HCT116 (cell line): ENCODE measurements at regions not wholly inside any gene's neighbourhood (a gene's known extent, or its start where the extent isn't known, plus 50 kb on each side); places are given as distances from the start of the nearest gene placed in this dataset.

Experiments
- ATAC-seq: fragments of 200-7000 bp; cut with Tn5 transposase; 2 replicates; pipeline ENCODE4 v1.9.1; 2020; ENCODE audit warnings: mild to moderate bottlenecking, moderate library complexity
- BruUV-seq: library from RNA; stranded (reverse); fragments of 400-500 nt; replicated peaks from 2 replicates; lab custom pipeline; 2021; lab: Mats Ljungman, UMichigan
- CTCF ChIA-PET: fragments of 300-600 bp; sonication (Branson Sonifier 250); formaldehyde crosslinking; loops from one replicate; lab custom pipeline; 2021; ENCODE audit warnings: antibody characterized with exemption; lab: Charles Lee
- POLR2A ChIA-PET: fragments of 300-600, 350-600 bp; sonication (Branson Sonifier 250); formaldehyde crosslinking; loops from one replicate; lab custom pipeline; 2021; ENCODE audit warnings: antibody characterized with exemption; lab: Charles Lee
- RAD21 ChIA-PET, 2 experiments: fragments of 300-600 bp; sonication (Branson Sonifier 250); formaldehyde crosslinking; loops; one replicate each; lab custom pipeline; 2023; ENCODE audit warnings: low total read pairs in 2 of 2; ENCODE audit not compliant: uncharacterized antibody in 2 of 2, unreplicated experiment in 2 of 2, low non-redundant PET in 1 of 2; lab: Charles Lee
- DNase-seq: peaks from one replicate; pipeline ENCODE4 v3.0.0-alpha.2; 2010; ENCODE audit warnings: low read depth, low spot score
- H2AFZ ChIP-seq: fragments of 200-600 bp; shearing (Covaris generic), sonication (generic); 2 replicates; pipeline ENCODE4 v1.6.1; 2017; ENCODE audit warnings: low read depth, mixed run types, mixed read lengths, antibody characterized with exemption, low read length; ENCODE audit not compliant: poor library complexity, severe bottlenecking
- H3K27ac ChIP-seq: 2 replicates; pipeline ENCODE4 v1.5.1; 2012; ENCODE audit warnings: low read depth, low read length
- H3K27me3 ChIP-seq: fragments of 200-600 bp; sonication (generic); 2 replicates; pipeline ENCODE4 v1.6.1; 2016; ENCODE audit warnings: mixed run types, low read length, mixed read lengths; ENCODE audit not compliant: insufficient read depth
- H3K36me3 ChIP-seq, 2 experiments: fragments of 200-500 bp in 1 of 2; fragments of 200-600 bp in 1 of 2; sonication (Bioruptor generic) in 1 of 2; sonication (generic) in 1 of 2; 2 replicates each; pipeline versions ENCODE4 v1.5.1 to v1.6.1; 2014 to 2016; ENCODE audit warnings: low read length in 2 of 2, inconsistent platforms in 1 of 2, mixed read lengths in 1 of 2, mixed run types in 1 of 2; ENCODE audit not compliant: insufficient read depth in 2 of 2, control insufficient read depth in 1 of 2
- H3K4me1 ChIP-seq, 2 experiments: fragments of 200-600 bp in 1 of 2; sonication (generic) in 1 of 2; 2 replicates each; pipeline versions ENCODE4 v1.5.1 to v1.6.1; 2012 to 2017; ENCODE audit warnings: low read length in 2 of 2, inconsistent platforms in 1 of 2, mild to moderate bottlenecking in 1 of 2, mixed read lengths in 1 of 2, mixed run types in 1 of 2, moderate library complexity in 1 of 2; ENCODE audit not compliant: insufficient read depth in 2 of 2, control insufficient read depth in 1 of 2
- H3K4me2 ChIP-seq: fragments of 200-600 bp; sonication (generic); 2 replicates; pipeline ENCODE4 v1.6.1; 2017; ENCODE audit warnings: mixed run types, low read length, mixed read lengths
- H3K4me3 ChIP-seq, 2 experiments: fragments of 200-600 bp in 1 of 2; sonication (generic) in 1 of 2; replicated peaks in 1 of 2; 2 replicates each; pipeline ENCODE4 v1.5.1; 2011 to 2016; ENCODE audit warnings: low read length in 2 of 2, control low read depth in 1 of 2, low read depth in 1 of 2, mild to moderate bottlenecking in 1 of 2, mixed read lengths in 1 of 2, mixed run types in 1 of 2
- H3K79me2 ChIP-seq: fragments of 200-600 bp; sonication (generic); 2 replicates; pipeline ENCODE4 v1.6.1; 2017; ENCODE audit warnings: mild to moderate bottlenecking, mixed run types, low read length, moderate library complexity, mixed read lengths; ENCODE audit not compliant: insufficient read depth
- H3K9ac ChIP-seq: fragments of 200-600 bp; sonication (generic); 2 replicates; pipeline ENCODE4 v1.6.1; 2016; ENCODE audit warnings: low read length, mixed read lengths
- H3K9me2 ChIP-seq: fragments of 200-600 bp; sonication (generic), shearing (Covaris generic); 2 replicates; pipeline ENCODE4 v1.6.1; 2017; ENCODE audit warnings: mixed run types, mild to moderate bottlenecking, moderate library complexity; ENCODE audit not compliant: insufficient read depth
- H3K9me3 ChIP-seq, 2 experiments: fragments of 200-500 bp in 1 of 2; fragments of 200-600 bp in 1 of 2; sonication (Bioruptor generic) in 1 of 2; sonication (generic) in 1 of 2; 2 replicates each; pipeline ENCODE4 v1.6.1; 2014 to 2017; ENCODE audit warnings: low read length in 2 of 2, mixed read lengths in 2 of 2, inconsistent platforms in 1 of 2, low read depth in 1 of 2, mild to moderate bottlenecking in 1 of 2, mixed run types in 1 of 2, moderate library complexity in 1 of 2; ENCODE audit not compliant: control insufficient read depth in 1 of 2, insufficient read depth in 1 of 2
- H4K20me1 ChIP-seq: fragments of 200-600 bp; sonication (generic), shearing (Covaris generic); 2 replicates; pipeline ENCODE4 v1.6.1; 2017; ENCODE audit warnings: mixed run types, mild to moderate bottlenecking, moderate library complexity; ENCODE audit not compliant: insufficient read depth
- CBX3 ChIP-seq: IDR thresholded peaks from 2 replicates; pipeline ENCODE4 v1.6.1; 2012; ENCODE audit warnings: low read depth
- CEBPB ChIP-seq: IDR thresholded peaks from 2 replicates; pipeline ENCODE4 v1.6.1; 2012; ENCODE audit warnings: low read depth
- EGR1 ChIP-seq: IDR thresholded peaks from 2 replicates; pipeline ENCODE4 v1.6.1; 2012; ENCODE audit warnings: low read depth
- FOSL1 ChIP-seq: IDR thresholded peaks from 2 replicates; pipeline ENCODE4 v1.6.1; 2012; ENCODE audit warnings: low read depth
- JUND ChIP-seq: IDR thresholded peaks from 2 replicates; pipeline ENCODE4 v1.6.1; 2012
- POLR2A ChIP-seq: IDR thresholded peaks from 2 replicates; pipeline ENCODE4 v1.7.0; 2011; ENCODE audit warnings: borderline replicate concordance; ENCODE audit not compliant: insufficient read depth, insufficient read length; ENCODE audit errors: extremely low read depth
- POLR2AphosphoS5 ChIP-seq: IDR thresholded peaks from 2 replicates; pipeline ENCODE4 v1.6.1; 2011; ENCODE audit warnings: mild to moderate bottlenecking, low read depth, low read length, moderate library complexity
- RAD21 ChIP-seq: IDR thresholded peaks from 2 replicates; pipeline ENCODE4 v1.6.1; 2012; ENCODE audit warnings: low read depth, mild to moderate bottlenecking
- SIN3A ChIP-seq: IDR thresholded peaks from 2 replicates; pipeline ENCODE4 v1.6.1; 2012; ENCODE audit warnings: low read depth
- SP1 ChIP-seq: IDR thresholded peaks from 2 replicates; pipeline ENCODE4 v1.6.1; 2012; ENCODE audit warnings: low read depth
- TCF7L2 ChIP-seq: IDR thresholded peaks from 2 replicates; pipeline ENCODE4 v1.7.0; 2011; ENCODE audit warnings: borderline replicate concordance, inconsistent platforms; ENCODE audit not compliant: insufficient read depth, insufficient read length; ENCODE audit errors: extremely low read depth
- YY1 ChIP-seq: IDR thresholded peaks from 2 replicates; pipeline ENCODE4 v1.6.1; 2011; ENCODE audit warnings: low read length, low read depth, moderate library complexity, mild to moderate bottlenecking; ENCODE audit not compliant: insufficient replicate concordance; ENCODE audit errors: extremely low read depth
- ZFX ChIP-seq: fragments of 450-650 bp; IDR thresholded peaks from 2 replicates; pipeline ENCODE4 v1.6.1; 2017
- ZNF274 ChIP-seq: fragments of 200-500 bp; sonication (Bioruptor generic); IDR thresholded peaks from 2 replicates; pipeline ENCODE4 v1.6.1; 2014; ENCODE audit warnings: mild to moderate bottlenecking, low read depth, low read length, inconsistent platforms
- intact Hi-C: fragments of 100-400 bp; cut with micrococcal nuclease; formaldehyde crosslinking; loops from 2 replicates; pipeline ENCODE4 v1.10.0; 2022
- TF ChIP-seq, protein P1 (sequence below): IDR thresholded peaks from 2 replicates; pipeline ENCODE4 v1.6.1; 2012
- TF ChIP-seq, protein P2 (sequence below): IDR thresholded peaks from 2 replicates; pipeline ENCODE4 v1.6.1; 2012; ENCODE audit warnings: low read depth
- TF ChIP-seq, protein P3 (sequence below), 3 experiments: fragments of 200-600 bp in 1 of 3; sonication (generic) in 1 of 3; IDR thresholded peaks in 2 of 3; conservative IDR thresholded peaks in 1 of 3; 2 replicates each; pipeline ENCODE4 v1.5.1; 2012 to 2017; ENCODE audit warnings: low read depth in 2 of 3, low read length in 2 of 3, antibody characterized with exemption in 1 of 3, borderline replicate concordance in 1 of 3, control low read depth in 1 of 3, mild to moderate bottlenecking in 1 of 3, mixed read lengths in 1 of 3, mixed run types in 1 of 3, moderate library complexity in 1 of 3; ENCODE audit not compliant: insufficient read depth in 1 of 3
- TF ChIP-seq, protein P4 (sequence below): IDR thresholded peaks from 2 replicates; pipeline ENCODE4 v1.6.1; 2011; ENCODE audit warnings: mild to moderate bottlenecking, low read length, moderate library complexity; ENCODE audit not compliant: insufficient replicate concordance; ENCODE audit errors: extremely low read depth

DNA sequence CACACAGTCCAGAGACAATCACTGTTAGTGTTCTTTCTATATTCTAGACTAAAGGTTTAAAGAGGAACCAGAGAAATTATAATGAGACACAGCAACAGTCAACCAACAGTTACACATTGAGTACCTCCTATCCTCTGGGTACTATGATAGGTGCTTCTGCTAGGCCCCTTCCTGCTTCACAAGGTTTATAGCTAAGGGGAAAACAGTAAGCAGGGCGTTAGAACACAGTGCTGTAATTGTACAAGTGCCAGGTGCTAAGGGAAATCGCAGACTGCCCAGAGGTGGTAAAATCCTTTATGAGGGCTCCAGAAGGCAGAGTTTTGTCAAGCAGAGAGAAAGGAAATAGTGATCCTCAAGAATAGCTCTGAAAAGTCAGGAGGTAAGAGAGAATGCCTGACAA is 297.2 kb upstream of the FAT3 start:
- TF ChIP-seq, protein P1, sequence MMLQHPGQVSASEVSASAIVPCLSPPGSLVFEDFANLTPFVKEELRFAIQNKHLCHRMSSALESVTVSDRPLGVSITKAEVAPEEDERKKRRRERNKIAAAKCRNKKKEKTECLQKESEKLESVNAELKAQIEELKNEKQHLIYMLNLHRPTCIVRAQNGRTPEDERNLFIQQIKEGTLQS, result no peak
- no peak for TF ChIP-seq YY1
- TF ChIP-seq POLR2AphosphoS5, result no peak
- no peak for TF ChIP-seq TCF7L2
- no peak for TF ChIP-seq CEBPB
- no peak for TF ChIP-seq SIN3A
- TF ChIP-seq SP1, result no peak
- no peak for TF ChIP-seq ZNF274
- TF ChIP-seq RAD21, result no peak
- TF ChIP-seq, protein P2, sequence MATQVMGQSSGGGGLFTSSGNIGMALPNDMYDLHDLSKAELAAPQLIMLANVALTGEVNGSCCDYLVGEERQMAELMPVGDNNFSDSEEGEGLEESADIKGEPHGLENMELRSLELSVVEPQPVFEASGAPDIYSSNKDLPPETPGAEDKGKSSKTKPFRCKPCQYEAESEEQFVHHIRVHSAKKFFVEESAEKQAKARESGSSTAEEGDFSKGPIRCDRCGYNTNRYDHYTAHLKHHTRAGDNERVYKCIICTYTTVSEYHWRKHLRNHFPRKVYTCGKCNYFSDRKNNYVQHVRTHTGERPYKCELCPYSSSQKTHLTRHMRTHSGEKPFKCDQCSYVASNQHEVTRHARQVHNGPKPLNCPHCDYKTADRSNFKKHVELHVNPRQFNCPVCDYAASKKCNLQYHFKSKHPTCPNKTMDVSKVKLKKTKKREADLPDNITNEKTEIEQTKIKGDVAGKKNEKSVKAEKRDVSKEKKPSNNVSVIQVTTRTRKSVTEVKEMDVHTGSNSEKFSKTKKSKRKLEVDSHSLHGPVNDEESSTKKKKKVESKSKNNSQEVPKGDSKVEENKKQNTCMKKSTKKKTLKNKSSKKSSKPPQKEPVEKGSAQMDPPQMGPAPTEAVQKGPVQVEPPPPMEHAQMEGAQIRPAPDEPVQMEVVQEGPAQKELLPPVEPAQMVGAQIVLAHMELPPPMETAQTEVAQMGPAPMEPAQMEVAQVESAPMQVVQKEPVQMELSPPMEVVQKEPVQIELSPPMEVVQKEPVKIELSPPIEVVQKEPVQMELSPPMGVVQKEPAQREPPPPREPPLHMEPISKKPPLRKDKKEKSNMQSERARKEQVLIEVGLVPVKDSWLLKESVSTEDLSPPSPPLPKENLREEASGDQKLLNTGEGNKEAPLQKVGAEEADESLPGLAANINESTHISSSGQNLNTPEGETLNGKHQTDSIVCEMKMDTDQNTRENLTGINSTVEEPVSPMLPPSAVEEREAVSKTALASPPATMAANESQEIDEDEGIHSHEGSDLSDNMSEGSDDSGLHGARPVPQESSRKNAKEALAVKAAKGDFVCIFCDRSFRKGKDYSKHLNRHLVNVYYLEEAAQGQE, result no peak
- TF ChIP-seq, protein P3, sequence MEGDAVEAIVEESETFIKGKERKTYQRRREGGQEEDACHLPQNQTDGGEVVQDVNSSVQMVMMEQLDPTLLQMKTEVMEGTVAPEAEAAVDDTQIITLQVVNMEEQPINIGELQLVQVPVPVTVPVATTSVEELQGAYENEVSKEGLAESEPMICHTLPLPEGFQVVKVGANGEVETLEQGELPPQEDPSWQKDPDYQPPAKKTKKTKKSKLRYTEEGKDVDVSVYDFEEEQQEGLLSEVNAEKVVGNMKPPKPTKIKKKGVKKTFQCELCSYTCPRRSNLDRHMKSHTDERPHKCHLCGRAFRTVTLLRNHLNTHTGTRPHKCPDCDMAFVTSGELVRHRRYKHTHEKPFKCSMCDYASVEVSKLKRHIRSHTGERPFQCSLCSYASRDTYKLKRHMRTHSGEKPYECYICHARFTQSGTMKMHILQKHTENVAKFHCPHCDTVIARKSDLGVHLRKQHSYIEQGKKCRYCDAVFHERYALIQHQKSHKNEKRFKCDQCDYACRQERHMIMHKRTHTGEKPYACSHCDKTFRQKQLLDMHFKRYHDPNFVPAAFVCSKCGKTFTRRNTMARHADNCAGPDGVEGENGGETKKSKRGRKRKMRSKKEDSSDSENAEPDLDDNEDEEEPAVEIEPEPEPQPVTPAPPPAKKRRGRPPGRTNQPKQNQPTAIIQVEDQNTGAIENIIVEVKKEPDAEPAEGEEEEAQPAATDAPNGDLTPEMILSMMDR (IDR thresholded peaks at IDR 0.05 in 2 of 3, conservative IDR thresholded peaks at IDR 0.05 in 1 of 3; ENCODE audit: borderline replicate concordance in 1 of 3, insufficient read depth in 1 of 3, low read depth in 2 of 3, low read length in 2 of 3), result no peak
- TF ChIP-seq EGR1, result no peak
- TF ChIP-seq JUND, result no peak
- TF ChIP-seq ZFX, result no peak
- TF ChIP-seq POLR2A, result no peak
- TF ChIP-seq FOSL1, result no peak
- TF ChIP-seq, protein P4, sequence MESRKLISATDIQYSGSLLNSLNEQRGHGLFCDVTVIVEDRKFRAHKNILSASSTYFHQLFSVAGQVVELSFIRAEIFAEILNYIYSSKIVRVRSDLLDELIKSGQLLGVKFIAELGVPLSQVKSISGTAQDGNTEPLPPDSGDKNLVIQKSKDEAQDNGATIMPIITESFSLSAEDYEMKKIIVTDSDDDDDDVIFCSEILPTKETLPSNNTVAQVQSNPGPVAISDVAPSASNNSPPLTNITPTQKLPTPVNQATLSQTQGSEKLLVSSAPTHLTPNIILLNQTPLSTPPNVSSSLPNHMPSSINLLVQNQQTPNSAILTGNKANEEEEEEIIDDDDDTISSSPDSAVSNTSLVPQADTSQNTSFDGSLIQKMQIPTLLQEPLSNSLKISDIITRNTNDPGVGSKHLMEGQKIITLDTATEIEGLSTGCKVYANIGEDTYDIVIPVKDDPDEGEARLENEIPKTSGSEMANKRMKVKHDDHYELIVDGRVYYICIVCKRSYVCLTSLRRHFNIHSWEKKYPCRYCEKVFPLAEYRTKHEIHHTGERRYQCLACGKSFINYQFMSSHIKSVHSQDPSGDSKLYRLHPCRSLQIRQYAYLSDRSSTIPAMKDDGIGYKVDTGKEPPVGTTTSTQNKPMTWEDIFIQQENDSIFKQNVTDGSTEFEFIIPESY, result no peak
- TF ChIP-seq CBX3, result no peak
- no peaks in the 10 kb centered on the region for H3K79me2 ChIP-seq
- DNase-seq, result no peak
- H3K4me1 ChIP-seq, result no peaks in the 10 kb centered on the region
- ChIA-PET RAD21 (no interaction called here), CTCF (no interaction called here), POLR2A (no interaction called here)
- no peaks in the 10 kb centered on the region for H3K36me3 ChIP-seq
- H3K4me3 ChIP-seq, result no peak overlapping the region
- no peak overlapping the region for H3K9ac ChIP-seq
- ATAC-seq, result no peak
- H3K9me3 ChIP-seq, result peaks cover 0 to 47% of the 10 kb centered on the region in 2 experiments; a peak in 1 of 4 replicates
- H3K9me2 ChIP-seq, result no peaks in the 10 kb centered on the region
- no peaks in the 10 kb centered on the region for H4K20me1 ChIP-seq
- no peak overlapping the region for H2AFZ ChIP-seq
- intact Hi-C loops, result no loop called here
- no peaks in the 10 kb centered on the region for H3K27me3 ChIP-seq
- no TSS peak for BruUV-seq
- no peak overlapping the region for H3K27ac ChIP-seq
- no peak overlapping the region for H3K4me2 ChIP-seq
